ENCODE measurements at regions not wholly inside any gene's neighbourhood (a gene's known extent, or its start where the extent isn't known, plus 50 kb on each side); places are given as distances from the start of the nearest gene placed in this dataset.
A peak's percentile ranks its signal among the peaks of the same experiment; 100 is the strongest.

DNA sequence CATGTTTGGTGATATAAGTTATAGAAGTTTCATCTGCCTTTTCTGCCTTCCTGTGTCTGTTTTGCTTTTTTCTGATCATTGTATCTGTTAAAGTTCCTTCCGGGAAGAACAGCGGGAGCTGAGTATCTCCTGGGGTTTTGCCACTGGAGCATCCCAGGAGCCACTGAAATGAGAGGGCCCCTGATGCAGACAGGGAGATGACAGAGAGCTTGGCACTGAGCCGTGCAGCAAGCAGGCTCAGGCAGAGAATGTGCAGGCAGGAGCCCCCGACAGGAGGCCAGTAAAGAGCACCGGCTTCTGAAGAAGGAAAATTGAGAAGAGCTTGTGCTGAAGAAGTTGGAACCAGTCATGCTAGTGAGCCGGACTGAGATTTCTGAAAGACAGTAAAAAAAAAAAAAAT, 137.8 kb downstream of the TDRD15 start:
- peaks cover 25% of the 10 kb centered on the region for H3K4me1 ChIP-seq
- no peak for TF ChIP-seq CTCF (IDR thresholded peaks at IDR 0.05)
- no peak for TF ChIP-seq EZH2phosphoT487 (IDR thresholded peaks at IDR 0.05)
- no peak for TF ChIP-seq EZH2 (IDR thresholded peaks at IDR 0.05)
- no peaks in the 10 kb centered on the region for H3K9me3 Mint-ChIP-seq

DNA sequence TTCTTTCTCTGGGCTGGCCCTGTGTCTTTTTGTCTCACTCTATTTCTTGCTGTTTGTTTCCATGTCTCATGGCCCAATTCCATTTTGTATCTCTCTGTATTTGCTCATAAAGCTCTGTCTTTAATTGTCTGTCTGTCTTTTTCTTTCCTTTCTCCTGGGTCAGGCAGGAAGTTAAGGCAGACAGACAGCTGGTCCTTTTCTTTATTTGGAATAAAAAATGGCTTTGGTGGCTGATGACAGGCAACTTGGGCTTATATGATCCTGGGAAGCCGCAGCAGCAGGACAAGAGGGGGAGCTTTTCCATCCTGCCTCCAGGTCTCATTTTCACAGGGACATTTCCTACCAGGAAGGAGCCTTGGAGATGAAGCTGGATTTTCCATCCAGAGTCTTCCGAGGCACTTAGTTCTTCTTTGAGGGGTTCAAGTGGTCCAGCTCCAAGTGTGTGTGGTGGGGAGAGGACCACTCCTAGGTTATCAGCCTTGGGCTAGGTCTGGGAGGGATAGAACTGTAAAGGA, 138.7 kb downstream of the TDRD15 start:
- H3K27me3 ChIP-seq, result no peaks in the 10 kb centered on the region
- TF ChIP-seq CTCF (IDR thresholded peaks at IDR 0.05) (no peak), EZH2phosphoT487 (IDR thresholded peaks at IDR 0.05) (no peak)

More for the DNA sequence above, 137.8 kb downstream of the TDRD15 start:
- Histone ChIP-seq H2AFZ (replicated peaks) (peak overlapping the region; percentile 50), H3K36me3 (no peaks in the 10 kb centered on the region), H3F3A (ENCODE audit: low read depth) (no peaks in the 10 kb centered on the region), H3K9ac (no peak overlapping the region), H3K4me2 (no peak overlapping the region), H3K79me2 (ENCODE audit: low read depth) (no peaks in the 10 kb centered on the region), H3K27ac (no peak overlapping the region), H3K9me3 (ENCODE audit: low read depth) (no peaks in the 10 kb centered on the region), H3K27me3 (no peaks in the 10 kb centered on the region), H4K20me1 (ENCODE audit: low read depth) (no peaks in the 10 kb centered on the region), H3K4me3 (no peak overlapping the region)
- no peaks in the 10 kb centered on the region for H3K36me3 Mint-ChIP-seq
- DNase-seq (ENCODE audit: low spot score), result no peak
- H3K27me3 Mint-ChIP-seq (ENCODE audit: insufficient read depth, low read depth), result peaks cover 4% of the 10 kb centered on the region
- peaks cover 48% of the 10 kb centered on the region for H3K4me1 Mint-ChIP-seq
- H3K27ac Mint-ChIP-seq, result peak overlapping the region; percentile 65
- H3K4me3 Mint-ChIP-seq, result no peak overlapping the region

GRCh38 chr2:21263622-21264021, 139.9 kb downstream of the TDRD15 start:
- Histone ChIP-seq H3K4me1 (peaks cover 15% of the 10 kb centered on the region), H3K4me2 (no peak overlapping the region), H3K27me3 (no peaks in the 10 kb centered on the region), H3K4me3 (no peak overlapping the region), H4K20me1 (ENCODE audit: low read depth) (no peaks in the 10 kb centered on the region), H3K9me3 (ENCODE audit: low read depth) (no peaks in the 10 kb centered on the region), H3K36me3 (no peaks in the 10 kb centered on the region), H3F3A (ENCODE audit: low read depth) (no peaks in the 10 kb centered on the region), H3K27ac (no peak overlapping the region), H2AFZ (replicated peaks) (no peak overlapping the region), H3K79me2 (ENCODE audit: low read depth) (no peaks in the 10 kb centered on the region), H3K9ac (no peak overlapping the region)
- Mint-ChIP-seq H3K36me3 (no peaks in the 10 kb centered on the region), H3K9me3 (peaks cover 2% of the 10 kb centered on the region), H3K4me3 (no peak overlapping the region), H3K27ac (no peak overlapping the region), H3K4me1 (peaks cover 52% of the 10 kb centered on the region), H3K27me3 (ENCODE audit: insufficient read depth, low read depth) (peaks cover 7% of the 10 kb centered on the region)
- TF ChIP-seq EZH2phosphoT487 (IDR thresholded peaks at IDR 0.05), result no peak
- TF ChIP-seq EZH2 (IDR thresholded peaks at IDR 0.05), result no peak
- no peak for TF ChIP-seq CTCF (IDR thresholded peaks at IDR 0.05)
- DNase-seq (ENCODE audit: low spot score), result no peak

More for the DNA sequence above, 138.7 kb downstream of the TDRD15 start:
- H3K4me1 ChIP-seq, result peaks cover 25% of the 10 kb centered on the region
- Mint-ChIP-seq H3K27ac (no peak overlapping the region), H3K27me3 (ENCODE audit: insufficient read depth, low read depth) (peaks cover 4% of the 10 kb centered on the region), H3K4me3 (no peak overlapping the region), H3K4me1 (peaks cover 55% of the 10 kb centered on the region), H3K9me3 (peaks cover 2% of the 10 kb centered on the region), H3K36me3 (no peaks in the 10 kb centered on the region)
- no peak overlapping the region for H3K4me2 ChIP-seq
- H3K36me3 ChIP-seq, result no peaks in the 10 kb centered on the region
- no peak overlapping the region for H3K9ac ChIP-seq
- no peaks in the 10 kb centered on the region for H3K9me3 ChIP-seq (ENCODE audit: low read depth)
- DNase-seq (ENCODE audit: low spot score), result no peak
- no peaks in the 10 kb centered on the region for H4K20me1 ChIP-seq (ENCODE audit: low read depth)
- H3F3A ChIP-seq (ENCODE audit: low read depth), result no peaks in the 10 kb centered on the region
- no peak overlapping the region for H3K27ac ChIP-seq
- H3K4me3 ChIP-seq, result no peak overlapping the region
- peak overlapping the region; percentile 50 for H2AFZ ChIP-seq (replicated peaks)
- no peaks in the 10 kb centered on the region for H3K79me2 ChIP-seq (ENCODE audit: low read depth)
